ENCODE measurements at regions not wholly inside any gene's neighbourhood (a gene's known extent, or its start where the extent isn't known, plus 50 kb on each side); places are given as distances from the start of the nearest gene placed in this dataset.

- H3K27me3 ChIP-seq (ENCODE audit: control insufficient read depth, insufficient read depth, low read length) = no peaks in the 10 kb centered on the region
- no CpG with 5 or more reads among the region's 5 CpGs for WGBS (ENCODE audit: insufficient coverage, insufficient read length)
- H3K9me3 ChIP-seq (ENCODE audit: control insufficient read depth, insufficient read depth, low read length) = no peaks in the 10 kb centered on the region
- no peak for DNase-seq (ENCODE audit: low read depth, low spot score)
- no peak overlapping the region for H3K27ac ChIP-seq (ENCODE audit: low read length)
- H3K36me3 ChIP-seq (ENCODE audit: control insufficient read depth, insufficient read depth, low read length) = no peaks in the 10 kb centered on the region
- no peaks in the 10 kb centered on the region for H3K4me1 ChIP-seq (ENCODE audit: control insufficient read depth, insufficient read depth, low read length)
- H3K4me3 ChIP-seq (ENCODE audit: low read length) = no peak overlapping the region
These were observed 321.8 kb downstream of the HS3ST3B1 start for GRCh38 chr17:14622615-14623101.

DNA sequence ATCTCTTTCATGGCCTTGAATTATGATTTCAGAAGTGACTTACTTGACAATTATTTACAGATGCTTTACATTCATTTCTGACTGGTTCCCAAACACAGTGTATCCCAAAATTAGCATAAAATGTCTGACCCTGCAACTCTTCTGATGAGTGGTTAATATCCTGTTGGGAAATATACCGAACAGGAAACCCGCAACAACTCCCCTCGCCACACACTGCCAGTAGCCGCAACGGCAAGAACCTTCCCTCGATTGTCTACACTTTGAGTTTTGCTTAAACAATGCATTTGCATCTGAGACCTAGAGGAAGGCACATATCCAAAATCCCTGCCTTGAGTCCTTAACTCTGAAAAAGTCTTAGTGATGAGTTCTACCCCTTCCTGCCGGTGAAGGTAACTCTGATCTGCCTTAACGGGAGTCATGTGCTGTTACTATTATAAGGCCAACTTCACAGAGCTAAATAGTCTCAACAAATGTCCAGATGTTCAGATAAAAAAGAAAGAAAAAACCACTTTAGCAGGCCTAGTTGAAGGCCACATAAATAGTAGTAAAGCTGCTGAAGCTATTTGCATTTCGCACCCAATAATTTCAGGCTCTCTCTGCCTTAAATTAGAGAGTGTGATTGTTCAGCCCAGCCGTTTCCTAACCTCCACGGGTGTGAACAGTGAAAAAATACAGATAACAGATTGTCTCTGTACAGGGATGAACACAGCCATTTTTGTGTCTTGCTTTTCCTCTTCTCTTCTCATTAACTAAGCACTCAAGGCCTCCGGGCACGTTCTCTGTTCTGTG lies 321.1 kb downstream of the HS3ST3B1 start:
- H3K9me3 ChIP-seq (ENCODE audit: control insufficient read depth, insufficient read depth, low read length) = no peaks in the 10 kb centered on the region
- no peak overlapping the region for H3K4me3 ChIP-seq (ENCODE audit: low read length)
- WGBS (ENCODE audit: insufficient coverage, insufficient read length) = no CpG with 5 or more reads among the region's 13 CpGs
- no peak for DNase-seq (ENCODE audit: low read depth, low spot score)
- H3K27ac ChIP-seq (ENCODE audit: low read length) = no peak overlapping the region
- no peaks in the 10 kb centered on the region for H3K27me3 ChIP-seq (ENCODE audit: control insufficient read depth, insufficient read depth, low read length)
- H3K36me3 ChIP-seq (ENCODE audit: control insufficient read depth, insufficient read depth, low read length) = no peaks in the 10 kb centered on the region
- no peaks in the 10 kb centered on the region for H3K4me1 ChIP-seq (ENCODE audit: control insufficient read depth, insufficient read depth, low read length)

DNA sequence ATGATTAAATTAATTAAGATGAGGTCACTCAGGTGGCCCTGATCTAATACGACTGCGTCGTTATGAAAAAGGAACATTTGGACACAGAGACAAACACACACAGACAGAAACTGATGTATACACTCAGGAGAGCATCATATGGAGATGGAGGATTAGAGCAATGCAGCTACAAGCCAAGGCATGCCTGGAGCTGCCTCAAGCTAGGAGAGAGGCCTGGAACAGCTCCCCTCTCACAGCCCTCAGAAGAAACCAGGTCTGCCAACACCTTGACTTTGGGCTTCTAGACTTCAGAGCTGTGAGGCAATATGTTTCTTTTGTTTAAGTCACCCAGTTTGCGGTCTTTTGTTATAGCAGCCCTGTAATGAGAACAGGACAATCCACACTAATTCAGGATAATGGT lies 318.9 kb downstream of the HS3ST3B1 start:
- WGBS (ENCODE audit: insufficient coverage, insufficient read length) = no CpG with 5 or more reads among the region's 4 CpGs
- Histone ChIP-seq H3K27ac (ENCODE audit: low read length) (no peak overlapping the region), H3K4me3 (ENCODE audit: low read length) (no peak overlapping the region), H3K36me3 (ENCODE audit: control insufficient read depth, insufficient read depth, low read length) (no peaks in the 10 kb centered on the region), H3K27me3 (ENCODE audit: control insufficient read depth, insufficient read depth, low read length) (no peaks in the 10 kb centered on the region), H3K4me1 (ENCODE audit: control insufficient read depth, insufficient read depth, low read length) (no peaks in the 10 kb centered on the region), H3K9me3 (ENCODE audit: control insufficient read depth, insufficient read depth, low read length) (no peaks in the 10 kb centered on the region)
- no peak for DNase-seq (ENCODE audit: low read depth, low spot score)

DNA sequence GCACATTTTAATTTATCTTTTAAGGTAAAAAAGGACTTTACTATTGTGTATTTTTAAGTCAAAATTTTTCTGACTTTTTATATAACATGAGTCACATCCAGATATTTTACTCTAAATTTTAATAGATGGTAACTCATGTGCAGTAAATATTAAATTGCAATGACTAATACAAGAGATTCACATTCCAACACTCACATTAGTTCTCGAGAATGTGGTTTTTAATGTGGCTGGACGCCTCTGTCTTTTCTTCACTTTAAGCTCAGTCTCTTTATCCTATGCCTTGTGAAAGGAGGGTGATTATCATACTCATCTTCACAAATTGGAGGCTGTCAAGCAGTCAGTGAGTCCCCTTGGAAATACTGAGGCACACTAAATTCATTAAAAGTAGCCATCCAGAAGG lies 315.6 kb downstream of the HS3ST3B1 start:
- Histone ChIP-seq H3K9me3 (ENCODE audit: control insufficient read depth, insufficient read depth, low read length) (no peaks in the 10 kb centered on the region), H3K27me3 (ENCODE audit: control insufficient read depth, insufficient read depth, low read length) (no peaks in the 10 kb centered on the region), H3K36me3 (ENCODE audit: control insufficient read depth, insufficient read depth, low read length) (no peaks in the 10 kb centered on the region), H3K4me1 (ENCODE audit: control insufficient read depth, insufficient read depth, low read length) (no peaks in the 10 kb centered on the region), H3K4me3 (ENCODE audit: low read length) (no peak overlapping the region), H3K27ac (ENCODE audit: low read length) (no peak overlapping the region)
- no peak for DNase-seq (ENCODE audit: low read depth, low spot score)
- WGBS (ENCODE audit: insufficient coverage, insufficient read length) = no CpG with 5 or more reads among the region's 2 CpGs

DNA sequence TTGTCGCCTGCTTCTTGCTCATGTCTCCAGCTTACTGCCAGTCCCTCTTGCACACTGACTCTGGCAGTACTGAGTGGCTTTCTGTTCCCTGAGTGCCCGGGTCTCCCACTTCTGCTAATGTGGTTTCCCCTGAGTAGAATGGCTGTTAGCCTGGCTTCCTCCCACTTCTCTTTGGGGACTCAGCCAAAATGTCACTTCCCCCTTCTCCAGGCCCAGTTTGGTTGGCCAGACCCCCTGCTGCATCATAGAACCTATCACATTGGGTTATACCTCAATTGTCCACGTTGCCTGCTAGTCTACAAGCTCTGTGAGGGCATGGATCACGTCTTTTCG lies 304.4 kb downstream of the HS3ST3B1 start:
- Histone ChIP-seq H3K4me3 (ENCODE audit: low read length) (no peak overlapping the region), H3K4me1 (ENCODE audit: control insufficient read depth, insufficient read depth, low read length) (no peaks in the 10 kb centered on the region), H3K27me3 (ENCODE audit: control insufficient read depth, insufficient read depth, low read length) (no peaks in the 10 kb centered on the region), H3K27ac (ENCODE audit: low read length) (no peak overlapping the region), H3K36me3 (ENCODE audit: control insufficient read depth, insufficient read depth, low read length) (no peaks in the 10 kb centered on the region), H3K9me3 (ENCODE audit: control insufficient read depth, insufficient read depth, low read length) (no peaks in the 10 kb centered on the region)
- WGBS (ENCODE audit: insufficient coverage, insufficient read length) = no CpG with 5 or more reads among the region's 5 CpGs
- no peak for DNase-seq (ENCODE audit: low read depth, low spot score)

GRCh38 chr17:14604591-14605266 lies 303.8 kb downstream of the HS3ST3B1 start:
- H3K27ac ChIP-seq (ENCODE audit: low read length) = no peak overlapping the region
- H3K4me1 ChIP-seq (ENCODE audit: control insufficient read depth, insufficient read depth, low read length) = no peaks in the 10 kb centered on the region
- no peaks in the 10 kb centered on the region for H3K36me3 ChIP-seq (ENCODE audit: control insufficient read depth, insufficient read depth, low read length)
- WGBS (ENCODE audit: insufficient coverage, insufficient read length) = no CpG with 5 or more reads among the region's 9 CpGs
- H3K9me3 ChIP-seq (ENCODE audit: control insufficient read depth, insufficient read depth, low read length) = no peaks in the 10 kb centered on the region
- DNase-seq (ENCODE audit: low read depth, low spot score) = no peak
- H3K4me3 ChIP-seq (ENCODE audit: low read length) = no peak overlapping the region
- H3K27me3 ChIP-seq (ENCODE audit: control insufficient read depth, insufficient read depth, low read length) = no peaks in the 10 kb centered on the region

DNA sequence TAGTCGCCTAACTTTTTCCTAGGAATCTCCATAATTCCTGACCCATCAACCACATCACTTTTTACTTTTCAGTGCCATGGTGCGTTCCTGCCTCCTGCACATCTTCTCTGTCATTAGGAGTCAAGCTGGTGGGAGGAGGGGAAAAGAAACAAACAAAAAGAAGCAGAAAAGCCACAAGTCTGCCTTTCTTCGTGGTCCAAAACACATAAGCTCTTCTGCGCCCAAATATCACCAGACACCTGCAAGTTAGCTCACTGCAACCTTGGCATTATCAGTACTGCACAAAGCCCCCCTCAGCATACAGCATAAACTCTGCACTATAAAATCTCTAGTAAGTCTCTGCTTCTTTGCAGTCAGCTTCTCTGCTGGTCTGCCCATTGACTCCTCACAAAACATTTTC lies 295.3 kb downstream of the HS3ST3B1 start:
- no peaks in the 10 kb centered on the region for H3K4me1 ChIP-seq (ENCODE audit: control insufficient read depth, insufficient read depth, low read length)
- H3K27ac ChIP-seq (ENCODE audit: low read length) = no peak overlapping the region
- H3K9me3 ChIP-seq (ENCODE audit: control insufficient read depth, insufficient read depth, low read length) = no peaks in the 10 kb centered on the region
- H3K27me3 ChIP-seq (ENCODE audit: control insufficient read depth, insufficient read depth, low read length) = no peaks in the 10 kb centered on the region
- no peak overlapping the region for H3K4me3 ChIP-seq (ENCODE audit: low read length)
- no peaks in the 10 kb centered on the region for H3K36me3 ChIP-seq (ENCODE audit: control insufficient read depth, insufficient read depth, low read length)
- DNase-seq (ENCODE audit: low read depth, low spot score) = no peak
- WGBS (ENCODE audit: insufficient coverage, insufficient read length) = no CpG with 5 or more reads among the region's 4 CpGs

GRCh38 chr17:14595656-14596055 lies 294.8 kb downstream of the HS3ST3B1 start:
- no peak for DNase-seq (ENCODE audit: low read depth, low spot score)
- WGBS (ENCODE audit: insufficient coverage, insufficient read length) = no CpG with 5 or more reads among the region's 6 CpGs

DNA sequence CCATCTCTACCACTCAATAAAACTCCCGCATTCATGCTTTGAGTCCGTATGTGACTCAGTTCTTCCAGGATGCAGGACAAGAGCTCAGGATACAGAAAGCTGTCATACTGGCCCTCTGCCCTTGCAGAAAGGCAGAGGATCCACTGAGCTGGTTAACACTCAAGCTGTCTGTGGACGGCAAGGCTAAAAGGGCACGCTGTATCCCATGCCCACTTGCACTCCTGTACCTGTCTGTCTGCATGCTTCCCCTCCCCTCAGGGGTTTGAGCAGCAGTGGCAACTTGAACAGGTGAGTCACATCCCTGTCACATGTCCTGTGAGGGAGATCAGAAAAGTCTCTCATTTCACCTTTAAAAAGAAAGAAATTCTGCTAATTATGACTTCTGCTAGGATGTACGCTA lies 293.8 kb downstream of the HS3ST3B1 start:
- Histone ChIP-seq H3K4me3 (ENCODE audit: low read length) (no peak overlapping the region), H3K9me3 (ENCODE audit: control insufficient read depth, insufficient read depth, low read length) (no peaks in the 10 kb centered on the region), H3K4me1 (ENCODE audit: control insufficient read depth, insufficient read depth, low read length) (no peaks in the 10 kb centered on the region), H3K27ac (ENCODE audit: low read length) (no peak overlapping the region), H3K27me3 (ENCODE audit: control insufficient read depth, insufficient read depth, low read length) (no peaks in the 10 kb centered on the region), H3K36me3 (ENCODE audit: control insufficient read depth, insufficient read depth, low read length) (no peaks in the 10 kb centered on the region)
- DNase-seq (ENCODE audit: low read depth, low spot score) = no peak
- WGBS (ENCODE audit: insufficient coverage, insufficient read length) = no CpG with 5 or more reads among the region's 5 CpGs

More at GRCh38 chr17:14595656-14596055, 294.8 kb downstream of the HS3ST3B1 start:
- H3K4me1 ChIP-seq (ENCODE audit: control insufficient read depth, insufficient read depth, low read length) = no peaks in the 10 kb centered on the region
- no peak overlapping the region for H3K4me3 ChIP-seq (ENCODE audit: low read length)
- H3K27ac ChIP-seq (ENCODE audit: low read length) = no peak overlapping the region
- no peaks in the 10 kb centered on the region for H3K27me3 ChIP-seq (ENCODE audit: control insufficient read depth, insufficient read depth, low read length)
- no peaks in the 10 kb centered on the region for H3K36me3 ChIP-seq (ENCODE audit: control insufficient read depth, insufficient read depth, low read length)
- H3K9me3 ChIP-seq (ENCODE audit: control insufficient read depth, insufficient read depth, low read length) = no peaks in the 10 kb centered on the region

DNA sequence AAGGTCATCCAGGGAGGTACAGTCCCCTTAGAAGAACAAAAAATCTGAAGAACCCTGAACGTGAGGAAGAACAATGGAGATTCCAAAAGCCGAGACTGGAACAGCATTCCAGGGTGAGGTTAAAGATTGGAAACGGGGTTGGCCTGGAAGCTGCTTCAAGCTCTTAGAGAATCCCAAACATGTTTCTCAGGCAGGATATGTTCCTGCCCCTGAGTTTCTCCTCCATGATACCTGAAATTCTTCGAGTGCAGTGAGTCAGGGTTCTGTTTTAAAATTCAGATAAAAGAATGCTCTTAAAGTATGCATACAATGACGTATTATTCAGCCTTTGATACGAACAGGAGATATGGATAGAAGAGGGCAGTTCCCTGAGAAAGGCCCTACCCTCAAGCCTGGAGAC lies 293.1 kb downstream of the HS3ST3B1 start:
- no peak for DNase-seq (ENCODE audit: low read depth, low spot score)
- H3K27me3 ChIP-seq (ENCODE audit: control insufficient read depth, insufficient read depth, low read length) = no peaks in the 10 kb centered on the region
- H3K27ac ChIP-seq (ENCODE audit: low read length) = no peak overlapping the region
- no peaks in the 10 kb centered on the region for H3K4me1 ChIP-seq (ENCODE audit: control insufficient read depth, insufficient read depth, low read length)
- H3K4me3 ChIP-seq (ENCODE audit: low read length) = no peak overlapping the region
- no CpG with 5 or more reads among the region's 6 CpGs for WGBS (ENCODE audit: insufficient coverage, insufficient read length)
- H3K36me3 ChIP-seq (ENCODE audit: control insufficient read depth, insufficient read depth, low read length) = no peaks in the 10 kb centered on the region
- no peaks in the 10 kb centered on the region for H3K9me3 ChIP-seq (ENCODE audit: control insufficient read depth, insufficient read depth, low read length)

All from iPS DF 6.9 (cell line).